Fibroblast of upper back skin (primary cell): ENCODE measurements at regions not wholly inside any gene's neighbourhood (a gene's known extent, or its start where the extent isn't known, plus 50 kb on each side); places are given as distances from the start of the nearest gene placed in this dataset.

Experiments
- DNase-seq: peaks from one replicate; pipeline ENCODE4 v3.0.0-alpha.2; 2013

DNA sequence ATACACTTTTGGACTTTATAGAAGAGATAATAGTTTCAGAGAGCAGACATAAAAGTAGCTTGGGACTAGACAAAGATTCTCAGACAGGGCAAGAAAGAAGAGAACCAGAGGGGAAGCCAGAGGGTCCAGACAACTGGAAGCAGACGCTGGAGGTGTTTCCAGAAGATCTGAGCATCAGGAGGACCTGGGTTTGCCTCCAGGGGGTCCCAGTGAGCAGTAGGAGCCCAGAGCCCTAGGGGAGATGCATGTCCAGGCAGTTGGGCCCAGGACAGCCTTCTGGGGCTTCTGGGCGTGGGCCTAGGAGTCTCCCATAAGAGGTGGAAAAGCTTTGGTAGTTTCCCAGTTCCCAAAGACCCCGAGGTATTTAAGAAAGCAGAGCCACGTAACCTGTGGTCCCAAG lies 251.2 kb upstream of the ID2 start:
- no peak for DNase-seq

GRCh38 chr2:8431446-8432125 lies 250.3 kb upstream of the ID2 start:
- DNase-seq: peak; percentile 61

DNA sequence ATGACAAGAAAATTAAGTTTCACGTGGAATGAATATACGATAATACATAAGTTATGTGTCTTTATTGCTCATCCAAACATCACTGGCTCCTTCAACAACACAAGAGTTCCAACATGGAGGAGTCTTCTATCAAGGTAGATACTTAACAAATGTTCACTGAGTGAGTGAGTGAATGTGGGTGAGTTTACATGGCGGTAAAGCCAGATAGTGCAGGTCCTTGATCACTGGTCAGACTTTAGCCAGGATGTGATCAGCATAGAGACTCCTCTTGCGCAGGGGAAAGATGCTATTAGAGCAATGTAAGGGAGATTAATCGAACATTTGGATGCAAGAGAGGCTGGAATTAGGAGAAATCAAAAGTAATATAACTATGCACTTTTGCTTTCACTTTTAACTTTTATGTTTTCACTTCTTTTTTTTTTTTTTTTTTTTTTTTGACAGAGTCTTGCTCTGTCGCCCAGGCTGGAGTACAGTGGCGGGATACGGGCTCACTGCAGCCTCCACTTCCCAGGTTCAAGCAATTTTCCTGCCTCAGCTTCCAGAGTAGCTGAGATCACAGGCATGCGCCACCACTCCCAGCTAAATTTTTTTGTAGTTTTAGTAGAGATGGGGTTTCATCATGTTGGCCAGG lies 249.0 kb upstream of the ID2 start:
- DNase-seq: no peak

DNA sequence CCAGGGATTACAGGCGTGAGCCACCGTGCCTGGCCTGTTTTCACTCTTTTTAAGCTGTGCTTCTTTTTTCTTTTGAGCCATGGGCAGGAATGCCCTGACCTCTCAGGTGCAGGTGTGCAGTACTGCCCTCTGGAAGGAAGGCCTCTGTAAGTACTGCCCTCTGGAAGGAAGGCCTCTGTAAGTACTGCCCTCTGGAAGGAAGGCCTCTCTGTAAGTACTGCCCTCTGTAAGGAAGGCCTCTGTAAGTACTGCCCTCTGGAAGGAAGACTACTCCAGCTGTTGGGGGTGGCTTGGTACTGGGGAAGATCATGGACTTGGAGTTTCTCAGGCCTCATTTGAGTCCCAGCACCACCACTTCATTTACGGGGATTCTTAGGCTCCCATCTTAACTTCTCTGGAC lies 248.5 kb upstream of the ID2 start:
- DNase-seq: no peak

DNA sequence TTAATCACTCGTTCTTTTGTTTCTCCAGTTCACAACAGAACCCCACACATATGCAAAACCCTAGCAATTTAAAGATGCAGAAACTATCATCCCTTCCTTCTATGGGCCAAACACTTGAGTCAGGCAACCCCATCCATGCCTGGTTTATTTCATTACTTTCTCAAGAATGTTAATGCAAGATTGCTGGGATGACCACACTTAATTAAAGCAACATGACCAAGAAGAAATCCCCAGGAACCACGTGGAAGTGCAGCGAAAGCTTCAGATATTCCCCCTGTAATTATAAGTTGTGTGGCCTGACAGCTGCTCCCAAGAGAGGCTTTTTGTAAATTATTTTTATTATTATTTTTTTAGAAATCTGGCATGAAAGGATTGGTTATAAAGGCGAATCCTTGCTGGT lies 246.2 kb upstream of the ID2 start:
- DNase-seq: peak; percentile 83

DNA sequence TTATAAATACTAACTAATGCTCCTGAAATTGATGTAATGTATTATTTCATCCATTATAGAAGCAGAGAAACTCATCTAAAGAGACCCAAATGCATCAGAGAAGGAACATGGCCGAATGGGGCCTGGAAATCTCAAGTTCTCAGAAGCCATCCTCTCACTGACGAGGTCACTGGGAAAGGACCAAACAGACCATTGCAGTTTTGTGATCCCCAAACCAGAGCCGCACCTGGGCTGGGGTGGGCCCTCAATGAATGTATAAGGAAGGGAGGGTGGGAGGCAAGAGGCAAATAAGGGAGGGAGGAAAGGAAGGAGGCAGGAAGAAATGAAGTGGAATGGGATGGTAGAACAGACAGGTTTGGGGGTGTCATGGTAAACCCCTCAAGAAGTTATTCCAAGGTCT lies 245.3 kb upstream of the ID2 start:
- DNase-seq: no peak

GRCh38 chr2:8437228-8437948 lies 244.5 kb upstream of the ID2 start:
- DNase-seq: peak; percentile 32

DNA sequence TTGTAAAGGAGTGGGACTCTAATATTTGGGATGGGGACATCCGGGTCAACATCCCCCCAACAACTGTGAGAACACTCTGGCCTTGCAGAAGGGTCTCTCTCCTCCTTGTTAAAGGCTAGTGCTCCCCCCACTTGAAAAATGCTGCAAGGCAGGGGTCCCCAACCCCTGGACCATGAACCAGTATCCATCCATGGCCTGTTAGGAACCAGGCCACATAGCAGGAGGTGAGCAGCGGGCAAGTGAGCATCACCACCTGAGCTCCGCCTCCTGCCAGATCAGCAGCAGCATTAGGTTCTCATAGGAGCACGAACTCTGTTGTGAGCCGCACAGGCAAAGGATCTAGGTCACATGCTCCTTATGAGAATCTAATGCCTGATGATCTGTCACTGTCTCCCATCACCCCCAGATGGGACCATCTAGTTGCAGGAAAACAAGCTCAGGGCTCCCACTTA lies 243.9 kb upstream of the ID2 start:
- DNase-seq: no peak

DNA sequence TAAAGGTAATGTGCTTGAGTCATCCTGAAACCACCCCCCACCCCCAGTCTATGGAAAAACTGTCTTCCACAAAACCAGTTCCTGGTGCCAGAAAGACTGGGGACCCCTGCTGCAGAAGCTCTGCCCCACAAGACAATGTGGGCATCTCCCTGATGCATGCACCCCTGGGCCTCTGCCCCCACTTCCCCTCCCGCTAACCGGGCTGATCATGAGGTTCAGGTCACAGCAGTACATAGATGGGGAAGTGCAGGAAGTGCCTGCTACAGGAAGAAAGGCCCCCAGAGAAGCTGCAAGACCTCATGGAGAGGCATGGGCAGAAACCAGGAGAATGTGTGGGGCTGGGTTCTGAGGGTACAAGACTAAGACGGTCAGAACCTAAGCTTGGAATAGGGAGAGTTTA lies 243.4 kb upstream of the ID2 start:
- DNase-seq: no peak

- no peak for DNase-seq
These were observed 242.9 kb upstream of the ID2 start for GRCh38 chr2:8438996-8439395.

- no peak for DNase-seq
These were observed 241.7 kb upstream of the ID2 start for GRCh38 chr2:8440029-8440778.

GRCh38 chr2:8441371-8441770 lies 240.5 kb upstream of the ID2 start:
- no peak for DNase-seq

- DNase-seq: no peak
These were observed 239.9 kb upstream of the ID2 start for GRCh38 chr2:8441986-8442385.

GRCh38 chr2:8442833-8443486 lies 238.9 kb upstream of the ID2 start:
- DNase-seq: no peak

DNA sequence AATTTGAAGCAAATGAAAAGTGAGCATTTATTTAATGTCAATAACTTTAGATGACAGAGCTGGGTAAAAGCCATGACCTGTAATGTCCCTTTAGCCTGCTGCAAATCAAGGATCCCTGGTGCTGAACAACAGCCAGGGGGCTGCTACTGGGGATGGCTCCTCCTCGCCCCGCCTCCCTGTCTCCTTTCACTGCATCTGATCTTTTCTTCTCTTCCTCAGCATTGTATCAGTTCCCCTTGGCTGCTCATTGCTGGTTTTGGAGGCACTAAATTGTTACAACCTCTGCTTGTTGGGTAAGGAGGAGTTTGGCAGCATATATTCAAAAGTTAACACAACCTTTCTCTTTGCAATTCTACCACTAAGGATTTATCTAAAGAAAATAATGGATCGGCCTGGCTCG lies 236.3 kb upstream of the ID2 start:
- DNase-seq: no peak

- peak; percentile 23 for DNase-seq
These were observed 235.1 kb upstream of the ID2 start for GRCh38 chr2:8446751-8447150.

- peak; percentile 48 for DNase-seq
These were observed 234.1 kb upstream of the ID2 start for GRCh38 chr2:8447610-8448221.

DNA sequence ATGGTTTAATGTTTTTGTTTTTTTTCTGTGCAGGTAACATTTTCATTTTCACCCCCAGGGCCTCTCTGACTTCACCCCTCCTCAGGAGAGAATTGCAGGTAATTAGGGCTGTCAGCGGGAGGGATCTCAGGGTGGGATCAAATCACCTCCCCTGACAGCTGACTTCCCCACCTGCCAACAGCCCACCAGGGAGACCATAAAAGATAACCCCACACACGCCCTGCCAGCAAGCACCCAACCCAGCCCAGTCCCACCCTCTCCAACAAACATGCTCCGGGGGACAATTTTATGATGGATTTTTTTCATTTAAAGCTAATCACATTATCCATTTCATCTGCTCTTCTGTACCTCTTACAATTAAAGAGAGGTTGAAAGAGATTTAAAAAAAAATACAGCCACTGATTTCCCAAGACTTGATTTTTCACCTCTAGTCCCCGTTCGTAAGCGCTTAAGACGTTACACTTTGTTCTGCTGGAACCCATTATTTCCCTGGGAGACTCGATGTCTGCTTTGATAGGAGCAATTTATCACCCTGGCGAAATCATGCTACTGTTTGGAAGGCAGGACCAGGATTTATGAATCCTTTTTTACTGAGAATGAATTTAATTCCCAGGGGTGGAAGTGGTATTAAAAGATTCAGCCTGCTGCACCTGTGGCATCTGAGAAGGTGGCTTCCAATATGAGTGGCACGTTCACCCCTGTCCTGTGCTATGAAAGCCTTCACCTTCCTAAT lies 232.9 kb upstream of the ID2 start:
- DNase-seq: no peak

DNA sequence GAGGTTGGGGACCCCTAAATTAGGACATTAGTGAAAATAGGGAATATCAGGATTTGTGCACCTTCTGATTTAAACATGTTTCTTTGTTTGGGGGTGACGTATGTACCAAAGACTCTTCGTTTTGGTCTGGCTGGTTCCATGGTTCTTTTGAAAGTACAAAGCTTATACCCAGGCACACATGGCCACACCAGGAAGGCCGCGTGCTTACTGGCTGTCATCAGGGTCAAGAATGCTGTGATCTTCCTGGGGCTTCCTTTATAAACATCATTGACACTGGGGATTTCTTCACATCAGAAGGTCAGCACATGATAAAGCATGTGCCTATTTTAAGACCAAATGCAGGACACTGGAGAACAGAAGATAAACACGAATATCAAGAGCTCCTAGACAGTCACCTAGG lies 230.6 kb upstream of the ID2 start:
- DNase-seq: no peak

DNA sequence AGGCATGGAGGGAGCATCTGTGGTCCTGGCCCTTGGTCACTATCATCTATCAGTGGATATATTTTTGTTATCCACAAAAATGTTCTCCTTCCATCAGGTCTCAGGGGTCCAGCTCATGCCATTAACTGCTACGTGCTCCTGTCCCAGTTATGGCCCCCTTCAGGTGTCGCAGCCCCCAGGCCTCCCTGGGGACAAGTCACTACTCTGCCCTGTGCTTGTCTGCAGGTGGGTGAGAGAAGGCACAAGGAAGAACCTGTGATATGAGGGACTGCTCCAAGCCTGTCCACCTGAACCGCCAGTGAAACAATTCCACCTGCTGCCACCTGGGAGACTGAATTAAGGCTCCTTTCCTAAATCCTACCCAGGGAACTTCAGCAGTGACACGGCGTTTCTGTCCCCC lies 229.6 kb upstream of the ID2 start:
- no peak for DNase-seq

- no peak for DNase-seq
These were observed 228.6 kb upstream of the ID2 start for GRCh38 chr2:8452979-8453903.
